ENCODE measurements at regions not wholly inside any gene's neighbourhood (a gene's known extent, or its start where the extent isn't known, plus 50 kb on each side); places are given as distances from the start of the nearest gene placed in this dataset.

- in situ Hi-C loops (cut with HindIII; ENCODE audit: low sequenced_read_pairs) = no loop called here
- TF ChIP-seq, protein P1, sequence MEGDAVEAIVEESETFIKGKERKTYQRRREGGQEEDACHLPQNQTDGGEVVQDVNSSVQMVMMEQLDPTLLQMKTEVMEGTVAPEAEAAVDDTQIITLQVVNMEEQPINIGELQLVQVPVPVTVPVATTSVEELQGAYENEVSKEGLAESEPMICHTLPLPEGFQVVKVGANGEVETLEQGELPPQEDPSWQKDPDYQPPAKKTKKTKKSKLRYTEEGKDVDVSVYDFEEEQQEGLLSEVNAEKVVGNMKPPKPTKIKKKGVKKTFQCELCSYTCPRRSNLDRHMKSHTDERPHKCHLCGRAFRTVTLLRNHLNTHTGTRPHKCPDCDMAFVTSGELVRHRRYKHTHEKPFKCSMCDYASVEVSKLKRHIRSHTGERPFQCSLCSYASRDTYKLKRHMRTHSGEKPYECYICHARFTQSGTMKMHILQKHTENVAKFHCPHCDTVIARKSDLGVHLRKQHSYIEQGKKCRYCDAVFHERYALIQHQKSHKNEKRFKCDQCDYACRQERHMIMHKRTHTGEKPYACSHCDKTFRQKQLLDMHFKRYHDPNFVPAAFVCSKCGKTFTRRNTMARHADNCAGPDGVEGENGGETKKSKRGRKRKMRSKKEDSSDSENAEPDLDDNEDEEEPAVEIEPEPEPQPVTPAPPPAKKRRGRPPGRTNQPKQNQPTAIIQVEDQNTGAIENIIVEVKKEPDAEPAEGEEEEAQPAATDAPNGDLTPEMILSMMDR (IDR thresholded peaks at IDR 0.05; ENCODE audit: low read depth, low read length, missing control alignments) = no peak
- H3K4me3 ChIP-seq (ENCODE audit: low read depth, low read length) = no peak overlapping the region
- DNase-seq (ENCODE audit: low read depth) = no peak
These were observed 74.3 kb upstream of the SALL3 start for GRCh38 chr18:78905334-78905733.

DNA sequence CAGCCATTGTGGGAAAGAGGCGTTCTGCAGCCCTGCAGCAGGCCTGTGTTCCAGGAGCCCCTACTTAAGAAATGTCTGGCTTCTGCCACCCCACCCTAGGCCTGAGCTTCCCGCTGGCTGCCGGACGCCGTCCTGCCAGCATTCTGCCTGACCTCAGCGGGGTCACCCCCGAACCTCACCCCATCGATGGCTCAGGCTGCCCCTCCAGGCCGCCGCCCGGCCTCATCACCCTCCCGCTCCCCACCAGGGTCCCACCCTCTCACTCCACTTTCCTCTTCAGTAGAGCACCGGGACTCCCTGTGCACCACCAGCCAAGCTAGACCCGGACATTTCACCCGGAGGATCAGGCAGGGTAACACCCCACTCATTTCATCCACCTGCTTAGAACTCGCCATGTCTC lies 73.6 kb upstream of the SALL3 start:
- in situ Hi-C loops (cut with HindIII; ENCODE audit: low sequenced_read_pairs) = no loop called here
- DNase-seq (ENCODE audit: low read depth) = no peak
- H3K4me3 ChIP-seq (ENCODE audit: low read depth, low read length) = no peak overlapping the region
- TF ChIP-seq, protein P1 (IDR thresholded peaks at IDR 0.05; ENCODE audit: low read depth, low read length, missing control alignments) = no peak

GRCh38 chr18:78908462-78909260 lies 71.0 kb upstream of the SALL3 start:
- TF ChIP-seq, protein P1 (IDR thresholded peaks at IDR 0.05; ENCODE audit: low read depth, low read length, missing control alignments) = no peak
- no peak overlapping the region for H3K4me3 ChIP-seq (ENCODE audit: low read depth, low read length)
- no peak for DNase-seq (ENCODE audit: low read depth)
- in situ Hi-C loops (cut with HindIII; ENCODE audit: low sequenced_read_pairs) = no loop called here

GRCh38 chr18:78911751-78912283 lies 67.8 kb upstream of the SALL3 start:
- TF ChIP-seq, protein P1 (IDR thresholded peaks at IDR 0.05; ENCODE audit: low read depth, low read length, missing control alignments) = no peak
- H3K4me3 ChIP-seq (ENCODE audit: low read depth, low read length) = no peak overlapping the region
- no peak for DNase-seq (ENCODE audit: low read depth)
- in situ Hi-C loops (cut with HindIII; ENCODE audit: low sequenced_read_pairs) = no loop called here

GRCh38 chr18:78912336-78912735 lies 67.3 kb upstream of the SALL3 start:
- DNase-seq (ENCODE audit: low read depth) = no peak
- in situ Hi-C loops (cut with HindIII; ENCODE audit: low sequenced_read_pairs) = no loop called here
- no peak overlapping the region for H3K4me3 ChIP-seq (ENCODE audit: low read depth, low read length)
- TF ChIP-seq, protein P1 (IDR thresholded peaks at IDR 0.05; ENCODE audit: low read depth, low read length, missing control alignments) = no peak

- TF ChIP-seq, protein P1 (IDR thresholded peaks at IDR 0.05; ENCODE audit: low read depth, low read length, missing control alignments) = no peak
- in situ Hi-C loops (cut with HindIII; ENCODE audit: low sequenced_read_pairs) = no loop called here
- DNase-seq (ENCODE audit: low read depth) = no peak
- H3K4me3 ChIP-seq (ENCODE audit: low read depth, low read length) = no peak overlapping the region
These were observed 66.8 kb upstream of the SALL3 start for GRCh38 chr18:78912844-78913243.

Data from astrocyte of the cerebellum (primary cell).